Endothelial cell of umbilical vein (primary cell): ENCODE measurements at regions not wholly inside any gene's neighbourhood (a gene's known extent, or its start where the extent isn't known, plus 50 kb on each side); places are given as distances from the start of the nearest gene placed in this dataset.

ENCODE experiments used
- GATA2 ChIP-seq: IDR thresholded peaks from 2 replicates; pipeline ENCODE4 v1.7.0; 2011; ENCODE audit warnings: low read depth, mild to moderate bottlenecking, moderate library complexity, mixed read lengths, low read length; ENCODE audit not compliant: insufficient read length, insufficient read depth
- POLR2A ChIP-seq: IDR thresholded peaks from 2 replicates; pipeline ENCODE4 v1.6.1; 2012; ENCODE audit warnings: low read depth, mild to moderate bottlenecking, control low read depth, low read length
- POLR2AphosphoS5 ChIP-seq: IDR thresholded peaks from 2 replicates; pipeline ENCODE4 v1.6.1; 2012; ENCODE audit warnings: low read depth, mild to moderate bottlenecking, control low read depth, low read length, moderate library complexity; ENCODE audit not compliant: insufficient read depth
- TF ChIP-seq, protein P1 (sequence below), 2 donors: IDR thresholded peaks; 1 replicate in 1 of 2; 2 replicates in 1 of 2; pipeline ENCODE4 v1.5.1; 2011; ENCODE audit warnings: low read length in 2 of 2, mild to moderate bottlenecking in 2 of 2, moderate library complexity in 2 of 2, control low read depth in 1 of 2, inconsistent platforms in 1 of 2, low read depth in 1 of 2; ENCODE audit not compliant: insufficient read depth in 1 of 2; ENCODE audit errors: extremely low read depth in 1 of 2

DNA sequence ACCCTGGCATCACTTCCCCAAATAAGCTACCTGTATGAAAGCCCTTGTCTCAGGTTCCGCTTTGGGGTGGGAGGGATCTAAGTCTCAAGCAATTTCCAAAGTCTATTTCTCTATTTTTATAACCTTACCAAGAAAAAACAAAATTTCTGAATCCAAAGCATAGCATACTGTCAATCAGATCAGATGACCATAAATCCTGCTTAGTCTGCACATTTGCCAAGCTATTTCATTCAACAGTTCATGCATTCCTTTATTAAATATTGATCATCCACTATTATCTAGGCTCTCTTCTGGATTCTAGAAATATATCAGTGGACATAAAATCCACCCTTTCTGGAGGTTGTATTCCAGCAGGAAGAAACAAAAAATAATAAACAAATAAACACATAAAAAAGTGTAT, 263.5 kb upstream of the USP15 start:
- no peak for TF ChIP-seq GATA2
- TF ChIP-seq, protein P1, sequence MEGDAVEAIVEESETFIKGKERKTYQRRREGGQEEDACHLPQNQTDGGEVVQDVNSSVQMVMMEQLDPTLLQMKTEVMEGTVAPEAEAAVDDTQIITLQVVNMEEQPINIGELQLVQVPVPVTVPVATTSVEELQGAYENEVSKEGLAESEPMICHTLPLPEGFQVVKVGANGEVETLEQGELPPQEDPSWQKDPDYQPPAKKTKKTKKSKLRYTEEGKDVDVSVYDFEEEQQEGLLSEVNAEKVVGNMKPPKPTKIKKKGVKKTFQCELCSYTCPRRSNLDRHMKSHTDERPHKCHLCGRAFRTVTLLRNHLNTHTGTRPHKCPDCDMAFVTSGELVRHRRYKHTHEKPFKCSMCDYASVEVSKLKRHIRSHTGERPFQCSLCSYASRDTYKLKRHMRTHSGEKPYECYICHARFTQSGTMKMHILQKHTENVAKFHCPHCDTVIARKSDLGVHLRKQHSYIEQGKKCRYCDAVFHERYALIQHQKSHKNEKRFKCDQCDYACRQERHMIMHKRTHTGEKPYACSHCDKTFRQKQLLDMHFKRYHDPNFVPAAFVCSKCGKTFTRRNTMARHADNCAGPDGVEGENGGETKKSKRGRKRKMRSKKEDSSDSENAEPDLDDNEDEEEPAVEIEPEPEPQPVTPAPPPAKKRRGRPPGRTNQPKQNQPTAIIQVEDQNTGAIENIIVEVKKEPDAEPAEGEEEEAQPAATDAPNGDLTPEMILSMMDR (IDR thresholded peaks at IDR 0.05; ENCODE audit: extremely low read depth in 1 of 2, insufficient read depth in 1 of 2, low read depth in 1 of 2, low read length in 2 of 2), result no peak
- no peak for TF ChIP-seq POLR2A
- TF ChIP-seq POLR2AphosphoS5, result no peak
